Cardiac muscle cell (in vitro differentiated cells and primary cell): ENCODE measurements at regions not wholly inside any gene's neighbourhood (a gene's known extent, or its start where the extent isn't known, plus 50 kb on each side); places are given as distances from the start of the nearest gene placed in this dataset.

Experiments used
- DNase-seq, 2 donors: peaks; one replicate each; pipeline versions ENCODE4 v3.0.0 to v3.0.0-alpha.2; 2010 to 2017; ENCODE audit warnings: low read depth in 1 of 2, low spot score in 1 of 2
- H3K27ac ChIP-seq: fragments of 200-600 bp; sonication (generic); 2 replicates; pipeline ENCODE4 v1.5.1; 2016
- H3K27me3 ChIP-seq: fragments of 200-600 bp; sonication (generic); 2 replicates; pipeline ENCODE4 v1.6.0; 2016; ENCODE audit warnings: control low read depth
- H3K36me3 ChIP-seq: fragments of 200-600 bp; sonication (generic); 2 replicates; pipeline ENCODE4 v1.5.1; 2016; ENCODE audit warnings: control low read depth
- H3K4me1 ChIP-seq: fragments of 200-600 bp; sonication (generic); 2 replicates; pipeline ENCODE4 v1.8.1; 2017; ENCODE audit warnings: low read depth, mild to moderate bottlenecking, mixed run types
- H3K4me3 ChIP-seq: fragments of 200-600 bp; sonication (generic); 2 replicates; pipeline ENCODE4 v1.5.1; 2016; ENCODE audit warnings: mild to moderate bottlenecking
- H3K9me3 ChIP-seq: fragments of 200-600 bp; sonication (generic); 2 replicates; pipeline ENCODE4 v1.5.1; 2017; ENCODE audit warnings: low read depth, mild to moderate bottlenecking, control low read depth
- TF ChIP-seq, protein P1 (sequence below): IDR thresholded peaks from 2 replicates; pipeline ENCODE4 v1.5.1; 2012; ENCODE audit warnings: low read depth, mild to moderate bottlenecking, low read length

GRCh38 chr13:74651121-74651520 is 516.9 kb upstream of the KLF12 start:
- DNase-seq: no peak
- no peaks in the 10 kb centered on the region for H3K27me3 ChIP-seq
- TF ChIP-seq, protein P1, sequence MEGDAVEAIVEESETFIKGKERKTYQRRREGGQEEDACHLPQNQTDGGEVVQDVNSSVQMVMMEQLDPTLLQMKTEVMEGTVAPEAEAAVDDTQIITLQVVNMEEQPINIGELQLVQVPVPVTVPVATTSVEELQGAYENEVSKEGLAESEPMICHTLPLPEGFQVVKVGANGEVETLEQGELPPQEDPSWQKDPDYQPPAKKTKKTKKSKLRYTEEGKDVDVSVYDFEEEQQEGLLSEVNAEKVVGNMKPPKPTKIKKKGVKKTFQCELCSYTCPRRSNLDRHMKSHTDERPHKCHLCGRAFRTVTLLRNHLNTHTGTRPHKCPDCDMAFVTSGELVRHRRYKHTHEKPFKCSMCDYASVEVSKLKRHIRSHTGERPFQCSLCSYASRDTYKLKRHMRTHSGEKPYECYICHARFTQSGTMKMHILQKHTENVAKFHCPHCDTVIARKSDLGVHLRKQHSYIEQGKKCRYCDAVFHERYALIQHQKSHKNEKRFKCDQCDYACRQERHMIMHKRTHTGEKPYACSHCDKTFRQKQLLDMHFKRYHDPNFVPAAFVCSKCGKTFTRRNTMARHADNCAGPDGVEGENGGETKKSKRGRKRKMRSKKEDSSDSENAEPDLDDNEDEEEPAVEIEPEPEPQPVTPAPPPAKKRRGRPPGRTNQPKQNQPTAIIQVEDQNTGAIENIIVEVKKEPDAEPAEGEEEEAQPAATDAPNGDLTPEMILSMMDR: no peak
- H3K4me3 ChIP-seq: no peak overlapping the region
- H3K36me3 ChIP-seq: no peaks in the 10 kb centered on the region
- no peak overlapping the region for H3K27ac ChIP-seq
- H3K4me1 ChIP-seq: peaks cover 16% of the 10 kb centered on the region
- H3K9me3 ChIP-seq: no peaks in the 10 kb centered on the region

GRCh38 chr13:74647991-74648390 is 513.8 kb upstream of the KLF12 start:
- H3K27ac ChIP-seq: no peak overlapping the region
- H3K4me1 ChIP-seq: peaks cover 19% of the 10 kb centered on the region
- no peaks in the 10 kb centered on the region for H3K27me3 ChIP-seq
- H3K9me3 ChIP-seq: no peaks in the 10 kb centered on the region
- no peak overlapping the region for H3K4me3 ChIP-seq
- TF ChIP-seq, protein P1: no peak
- DNase-seq: peak in 1 of 2 donors; percentile 8
- no peaks in the 10 kb centered on the region for H3K36me3 ChIP-seq

DNA sequence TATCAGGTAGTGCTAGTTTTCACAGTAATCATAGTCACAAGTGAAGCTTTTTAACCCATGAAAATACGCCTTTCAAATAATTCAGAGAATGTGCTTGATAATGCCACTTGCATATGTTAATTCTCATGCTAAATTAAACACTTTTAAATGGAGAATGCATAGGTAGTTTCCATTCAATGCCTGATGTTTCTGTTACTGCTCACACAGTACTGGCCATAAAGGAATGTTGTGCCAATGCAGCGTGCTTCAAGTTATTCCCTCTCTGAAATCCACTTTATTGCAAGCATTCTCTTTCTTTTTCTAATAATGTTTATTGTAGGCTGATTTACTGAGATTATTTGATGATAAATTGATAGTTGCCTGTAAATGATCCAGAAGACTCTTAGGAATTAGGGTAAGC is 513.0 kb upstream of the KLF12 start:
- Histone ChIP-seq H3K27ac (no peak overlapping the region), H3K4me3 (no peak overlapping the region), H3K27me3 (no peaks in the 10 kb centered on the region), H3K36me3 (no peaks in the 10 kb centered on the region), H3K9me3 (no peaks in the 10 kb centered on the region), H3K4me1 (peaks cover 19% of the 10 kb centered on the region)
- TF ChIP-seq, protein P1: no peak
- no peak for DNase-seq

GRCh38 chr13:74646091-74646490 is 511.9 kb upstream of the KLF12 start:
- Histone ChIP-seq H3K4me1 (peaks cover 19% of the 10 kb centered on the region), H3K4me3 (no peak overlapping the region), H3K27me3 (no peaks in the 10 kb centered on the region), H3K9me3 (no peaks in the 10 kb centered on the region), H3K27ac (no peak overlapping the region), H3K36me3 (no peaks in the 10 kb centered on the region)
- DNase-seq: no peak
- TF ChIP-seq, protein P1: no peak

DNA sequence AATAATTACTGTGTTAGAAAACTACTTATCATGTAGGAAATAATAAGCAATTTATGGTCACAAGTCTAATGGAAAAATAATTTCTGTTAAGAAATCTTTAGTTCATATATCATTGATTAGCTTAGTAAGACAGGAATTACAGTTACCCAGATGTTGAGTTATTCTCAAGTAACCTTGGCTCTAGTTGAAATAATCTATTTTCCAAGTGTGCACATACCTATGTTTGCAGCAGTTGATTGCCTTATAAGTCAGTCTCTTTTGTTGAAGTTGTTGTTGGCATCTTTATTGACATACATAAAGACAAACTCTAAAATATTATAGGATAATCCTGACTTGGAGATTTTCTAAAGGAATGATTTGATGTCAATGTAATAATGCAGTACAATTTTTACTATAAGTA is 511.4 kb upstream of the KLF12 start:
- Histone ChIP-seq H3K4me3 (no peak overlapping the region), H3K27me3 (no peaks in the 10 kb centered on the region), H3K27ac (no peak overlapping the region), H3K9me3 (no peaks in the 10 kb centered on the region), H3K36me3 (no peaks in the 10 kb centered on the region), H3K4me1 (peaks cover 19% of the 10 kb centered on the region)
- TF ChIP-seq, protein P1: no peak
- DNase-seq: no peak

GRCh38 chr13:74644229-74644628 is 510.0 kb upstream of the KLF12 start:
- no peaks in the 10 kb centered on the region for H3K27me3 ChIP-seq
- peak in 1 of 2 donors; percentile 52 for DNase-seq
- peaks cover 19% of the 10 kb centered on the region for H3K4me1 ChIP-seq
- H3K9me3 ChIP-seq: no peaks in the 10 kb centered on the region
- H3K4me3 ChIP-seq: no peak overlapping the region
- TF ChIP-seq, protein P1: no peak
- H3K27ac ChIP-seq: no peak overlapping the region
- no peaks in the 10 kb centered on the region for H3K36me3 ChIP-seq
